ACC112 (cell line): ENCODE measurements at regions not wholly inside any gene's neighbourhood (a gene's known extent, or its start where the extent isn't known, plus 50 kb on each side); places are given as distances from the start of the nearest gene placed in this dataset.
A peak's percentile ranks its signal among the peaks of the same experiment; 100 is the strongest.

Source experiments
- H2AFZ ChIP-seq: fragments of 200-600 bp; sonication (generic); one replicate; pipeline ENCODE4 v1.6.0; 2017; ENCODE audit warnings: antibody characterized with exemption, low read length; ENCODE audit not compliant: unreplicated experiment
- H3K27ac ChIP-seq: fragments of 200-600 bp; sonication (generic); 2 replicates; pipeline ENCODE4 v1.5.1; 2014; ENCODE audit warnings: low read depth, mild to moderate bottlenecking, antibody characterized with exemption, low read length, moderate library complexity
- H3K27me3 ChIP-seq: fragments of 200-600 bp; sonication (generic); 2 replicates; pipeline ENCODE4 v1.6.1; 2014; ENCODE audit warnings: mild to moderate bottlenecking, antibody characterized with exemption, low read length, moderate library complexity, mixed read lengths; ENCODE audit not compliant: insufficient read depth
- H3K36me3 ChIP-seq: fragments of 200-600 bp; sonication (generic); 2 replicates; pipeline ENCODE4 v1.6.1; 2016; ENCODE audit warnings: mild to moderate bottlenecking, antibody characterized with exemption, low read length, moderate library complexity, mixed read lengths; ENCODE audit not compliant: insufficient read depth
- H3K4me1 ChIP-seq: fragments of 200-600 bp; sonication (generic); one replicate; pipeline ENCODE4 v1.6.1; 2016; ENCODE audit warnings: low read length, mixed read lengths; ENCODE audit not compliant: insufficient read depth, unreplicated experiment, control insufficient read depth
- H3K4me3 ChIP-seq: fragments of 200-600 bp; sonication (generic); 2 replicates; pipeline ENCODE4 v1.5.1; 2014; ENCODE audit warnings: mild to moderate bottlenecking, low read depth, low read length
- H3K79me2 ChIP-seq: fragments of 200-600 bp; sonication (generic); one replicate; pipeline ENCODE4 v1.6.0; 2016; ENCODE audit warnings: low read length; ENCODE audit not compliant: control insufficient read depth, unreplicated experiment, insufficient read depth

- peaks cover 14% of the 10 kb centered on the region for H3K4me1 ChIP-seq
- no peaks in the 10 kb centered on the region for H3K36me3 ChIP-seq
- H3K79me2 ChIP-seq = no peaks in the 10 kb centered on the region
- no peaks in the 10 kb centered on the region for H3K27me3 ChIP-seq
- no peak overlapping the region for H3K27ac ChIP-seq
- H2AFZ ChIP-seq = no peak overlapping the region
- H3K4me3 ChIP-seq = no peak overlapping the region
Measured at GRCh38 chr18:53756610-53756972, 467.9 kb downstream of the MBD2 start.

GRCh38 chr18:53755914-53756609 is 468.4 kb downstream of the MBD2 start:
- Histone ChIP-seq H3K4me3 (no peak overlapping the region), H3K27ac (no peak overlapping the region), H3K79me2 (no peaks in the 10 kb centered on the region), H3K27me3 (no peaks in the 10 kb centered on the region), H3K4me1 (peaks cover 14% of the 10 kb centered on the region), H2AFZ (no peak overlapping the region), H3K36me3 (no peaks in the 10 kb centered on the region)

GRCh38 chr18:53754154-53754553 is 470.3 kb downstream of the MBD2 start:
- no peaks in the 10 kb centered on the region for H3K79me2 ChIP-seq
- H3K4me1 ChIP-seq = peaks cover 14% of the 10 kb centered on the region
- H2AFZ ChIP-seq = no peak overlapping the region
- no peaks in the 10 kb centered on the region for H3K36me3 ChIP-seq
- H3K27me3 ChIP-seq = no peaks in the 10 kb centered on the region
- H3K27ac ChIP-seq = no peak overlapping the region
- H3K4me3 ChIP-seq = no peak overlapping the region

GRCh38 chr18:53753601-53754000 is 470.9 kb downstream of the MBD2 start:
- H3K27ac ChIP-seq = no peak overlapping the region
- H3K4me1 ChIP-seq = peaks cover 14% of the 10 kb centered on the region
- no peaks in the 10 kb centered on the region for H3K27me3 ChIP-seq

GRCh38 chr18:53752781-53753367 is 471.6 kb downstream of the MBD2 start:
- no peaks in the 10 kb centered on the region for H3K36me3 ChIP-seq
- no peak overlapping the region for H3K4me3 ChIP-seq
- H2AFZ ChIP-seq = no peak overlapping the region
- peaks cover 14% of the 10 kb centered on the region for H3K4me1 ChIP-seq
- H3K79me2 ChIP-seq = no peaks in the 10 kb centered on the region
- H3K27me3 ChIP-seq = no peaks in the 10 kb centered on the region
- no peak overlapping the region for H3K27ac ChIP-seq

More at GRCh38 chr18:53753601-53754000, 470.9 kb downstream of the MBD2 start:
- no peak overlapping the region for H2AFZ ChIP-seq
- no peaks in the 10 kb centered on the region for H3K36me3 ChIP-seq
- H3K79me2 ChIP-seq = no peaks in the 10 kb centered on the region
- no peak overlapping the region for H3K4me3 ChIP-seq

GRCh38 chr18:53749766-53750165 is 474.7 kb downstream of the MBD2 start:
- H2AFZ ChIP-seq = no peak overlapping the region
- no peak overlapping the region for H3K27ac ChIP-seq
- H3K4me3 ChIP-seq = no peak overlapping the region
- no peaks in the 10 kb centered on the region for H3K27me3 ChIP-seq
- peaks cover 14% of the 10 kb centered on the region for H3K4me1 ChIP-seq
- H3K79me2 ChIP-seq = no peaks in the 10 kb centered on the region
- H3K36me3 ChIP-seq = no peaks in the 10 kb centered on the region

GRCh38 chr18:53747663-53748160 is 476.8 kb downstream of the MBD2 start:
- H3K79me2 ChIP-seq = no peaks in the 10 kb centered on the region
- H3K4me1 ChIP-seq = peaks cover 14% of the 10 kb centered on the region
- no peak overlapping the region for H3K4me3 ChIP-seq
- H3K27me3 ChIP-seq = no peaks in the 10 kb centered on the region
- H3K27ac ChIP-seq = no peak overlapping the region
- no peaks in the 10 kb centered on the region for H3K36me3 ChIP-seq
- H2AFZ ChIP-seq = no peak overlapping the region

- H2AFZ ChIP-seq = no peak overlapping the region
- H3K36me3 ChIP-seq = no peaks in the 10 kb centered on the region
- H3K4me1 ChIP-seq = peaks cover 14% of the 10 kb centered on the region
- H3K27ac ChIP-seq = no peak overlapping the region
- no peak overlapping the region for H3K4me3 ChIP-seq
- H3K79me2 ChIP-seq = no peaks in the 10 kb centered on the region
- no peaks in the 10 kb centered on the region for H3K27me3 ChIP-seq
Measured at GRCh38 chr18:53747210-53747609, 477.3 kb downstream of the MBD2 start.

- no peaks in the 10 kb centered on the region for H3K79me2 ChIP-seq
- H3K4me1 ChIP-seq = peaks cover 14% of the 10 kb centered on the region
- H2AFZ ChIP-seq = no peak overlapping the region
- H3K36me3 ChIP-seq = no peaks in the 10 kb centered on the region
- no peaks in the 10 kb centered on the region for H3K27me3 ChIP-seq
- H3K27ac ChIP-seq = peak overlapping the region; percentile 41; the same call in 1 of the 2 replicates
- no peak overlapping the region for H3K4me3 ChIP-seq
Measured at GRCh38 chr18:53745986-53746385, 478.5 kb downstream of the MBD2 start.

- Histone ChIP-seq H3K4me1 (peaks cover 14% of the 10 kb centered on the region), H3K36me3 (no peaks in the 10 kb centered on the region), H3K79me2 (no peaks in the 10 kb centered on the region), H3K27ac (peak overlapping the region; percentile 41; the same call in 1 of the 2 replicates), H3K4me3 (no peak overlapping the region), H3K27me3 (no peaks in the 10 kb centered on the region), H2AFZ (no peak overlapping the region)
Measured at GRCh38 chr18:53745224-53745967, 479.1 kb downstream of the MBD2 start.
